Femur (tissue), 1 donor: ENCODE measurements at regions not wholly inside any gene's neighbourhood (a gene's known extent, or its start where the extent isn't known, plus 50 kb on each side); places are given as distances from the start of the nearest gene placed in this dataset.
"Not testable (repeated sequence)": the region's sequence is repeated elsewhere in the genome, so short reads cannot be mapped to it uniquely, and the experiment has no call there.

Experiments
- DNase-seq: peaks from one replicate; pipeline ENCODE4 v3.0.0-alpha.2; 2017

GRCh38 chr3:35216501-35217266 is 422.6 kb upstream of the ARPP21 start:
- DNase-seq, result no peak

GRCh38 chr3:35223632-35224394 is 415.5 kb upstream of the ARPP21 start:
- DNase-seq, result no peak

DNA sequence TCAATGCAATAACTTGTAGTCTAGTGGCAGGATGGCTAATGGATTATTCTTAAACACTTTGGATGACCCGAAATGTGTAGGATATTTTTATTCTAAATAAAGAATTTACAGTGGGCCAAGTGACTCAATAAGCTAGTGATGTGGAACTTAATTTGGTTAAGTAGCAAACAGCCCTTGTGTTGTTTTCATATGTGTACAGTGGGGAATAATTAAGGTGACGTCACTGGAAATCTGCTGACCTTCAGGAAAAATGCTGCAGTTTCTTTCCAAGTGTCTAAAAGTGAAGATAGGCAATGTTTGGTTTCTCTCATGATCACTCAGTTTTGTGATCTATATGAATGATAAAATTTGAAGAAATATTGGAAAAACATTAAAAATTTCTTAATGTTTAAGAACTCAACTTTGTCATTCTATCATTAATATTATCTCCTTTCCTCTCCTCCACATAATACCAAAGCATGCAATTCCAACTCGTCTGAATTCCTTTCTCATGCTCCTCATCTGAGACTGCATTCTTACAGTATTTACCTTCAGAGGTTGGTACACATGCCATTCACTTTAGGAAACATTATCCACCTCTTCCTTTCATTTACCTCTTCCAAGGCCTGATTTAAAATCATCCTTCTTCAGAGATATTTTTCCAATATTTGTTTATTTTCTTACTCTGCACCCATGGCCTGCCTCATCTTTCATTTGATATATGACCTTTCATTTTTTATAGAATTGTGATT is 414.6 kb upstream of the ARPP21 start:
- DNase-seq, result no peak

- DNase-seq, result no peak
Measured at GRCh38 chr3:35241236-35241635, 398.1 kb upstream of the ARPP21 start.

GRCh38 chr3:35254917-35255316 is 384.4 kb upstream of the ARPP21 start:
- DNase-seq, result no peak

GRCh38 chr3:35257641-35258040 is 381.7 kb upstream of the ARPP21 start:
- DNase-seq, result no peak

GRCh38 chr3:35262406-35262805 is 376.9 kb upstream of the ARPP21 start:
- DNase-seq, result no peak

DNA sequence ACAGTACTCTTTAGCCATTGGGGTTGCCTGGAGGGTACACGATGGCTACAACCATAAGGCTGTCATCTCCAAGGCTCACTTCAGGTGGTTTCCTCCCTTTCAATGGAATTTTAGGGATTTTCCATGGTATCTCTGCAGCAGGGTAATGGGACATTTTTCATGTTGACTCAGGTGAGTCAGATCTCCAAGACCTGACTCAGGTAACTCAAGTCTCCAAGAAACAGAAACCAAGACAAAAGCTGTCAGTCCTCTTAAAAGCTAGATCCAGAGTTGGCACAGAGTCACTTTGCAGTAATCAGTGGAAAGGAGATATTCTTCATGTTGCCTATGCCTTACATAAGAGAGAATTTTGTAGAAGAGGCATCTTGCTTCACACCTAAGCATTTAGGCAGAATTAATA is 375.8 kb upstream of the ARPP21 start:
- no peak for DNase-seq

- DNase-seq, result not testable (repeated sequence)
Measured at GRCh38 chr3:35266065-35266464, 373.3 kb upstream of the ARPP21 start.

DNA sequence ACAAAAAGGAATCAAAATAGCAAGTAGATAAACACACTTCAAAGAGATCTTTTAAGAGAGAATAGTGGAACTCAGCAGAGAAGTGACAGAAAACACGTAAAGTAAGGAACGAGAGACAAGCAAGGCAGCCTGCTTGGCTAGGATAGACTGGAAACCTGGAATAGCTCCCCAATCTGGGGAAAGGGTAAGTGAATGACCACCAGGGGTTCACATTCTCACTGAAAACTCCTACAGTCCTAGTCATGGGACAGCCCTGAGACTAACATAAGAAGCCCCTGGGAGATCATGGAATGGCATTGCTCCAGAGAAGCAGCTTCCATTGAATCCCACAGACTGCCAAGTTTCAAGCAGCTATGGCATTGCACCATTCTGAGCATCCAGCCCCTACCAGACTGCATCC is 363.6 kb upstream of the ARPP21 start:
- DNase-seq, result no peak

- DNase-seq, result no peak
Measured at GRCh38 chr3:35276568-35276967, 362.8 kb upstream of the ARPP21 start.

DNA sequence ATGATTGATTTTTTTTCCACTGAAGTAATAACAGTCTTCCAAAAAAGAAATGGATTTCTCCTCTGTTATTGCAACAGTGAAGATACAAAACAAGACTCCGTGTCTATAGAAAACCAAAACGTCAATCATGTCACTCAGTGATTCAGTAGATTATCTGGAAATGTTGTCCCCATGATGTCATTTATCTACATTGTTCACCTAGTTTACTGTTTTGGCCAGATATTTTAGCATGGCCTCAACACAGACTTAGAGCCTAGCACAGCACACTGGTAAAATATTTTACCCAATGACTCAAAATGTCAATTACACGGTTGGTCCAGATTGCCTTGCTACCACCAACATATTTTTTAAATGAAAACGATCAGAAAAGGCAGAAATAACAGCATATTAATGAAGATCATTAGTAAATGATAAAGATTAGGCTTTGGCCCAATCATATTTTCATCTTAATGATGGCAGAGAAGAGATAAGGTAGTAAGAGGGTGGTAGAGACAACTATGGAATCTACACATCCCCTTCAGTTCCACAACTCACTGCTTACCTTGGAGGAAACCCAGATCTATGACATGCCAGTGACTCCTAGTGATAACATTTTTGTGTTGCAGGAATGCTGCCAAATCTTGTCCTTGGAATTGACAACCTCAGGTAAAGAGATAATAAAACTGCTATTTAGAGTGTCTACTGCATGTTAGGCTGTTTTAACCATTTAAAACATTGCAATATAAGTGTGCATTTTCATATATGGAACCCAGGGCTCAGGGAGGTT is 347.7 kb upstream of the ARPP21 start:
- no peak for DNase-seq

DNA sequence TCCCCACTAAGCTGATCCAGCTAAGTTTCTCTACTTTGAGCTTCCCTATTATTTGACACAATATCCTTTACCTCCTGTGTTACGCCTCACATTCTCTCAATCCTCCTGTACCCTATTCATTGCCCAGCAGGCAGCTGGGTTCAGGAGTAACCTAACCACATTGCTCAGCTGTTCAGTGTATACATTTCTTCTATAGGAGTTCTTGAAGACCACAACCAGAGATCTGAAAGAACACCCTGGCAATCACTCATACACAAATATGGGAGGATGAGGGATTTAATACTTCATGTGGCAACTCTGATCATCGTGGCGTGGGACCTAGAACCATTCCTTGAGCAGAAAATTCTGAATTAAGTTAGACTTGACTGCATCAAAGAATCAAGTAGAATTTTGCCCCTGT is 346.8 kb upstream of the ARPP21 start:
- DNase-seq, result no peak

GRCh38 chr3:35295906-35296305 is 343.4 kb upstream of the ARPP21 start:
- no peak for DNase-seq

DNA sequence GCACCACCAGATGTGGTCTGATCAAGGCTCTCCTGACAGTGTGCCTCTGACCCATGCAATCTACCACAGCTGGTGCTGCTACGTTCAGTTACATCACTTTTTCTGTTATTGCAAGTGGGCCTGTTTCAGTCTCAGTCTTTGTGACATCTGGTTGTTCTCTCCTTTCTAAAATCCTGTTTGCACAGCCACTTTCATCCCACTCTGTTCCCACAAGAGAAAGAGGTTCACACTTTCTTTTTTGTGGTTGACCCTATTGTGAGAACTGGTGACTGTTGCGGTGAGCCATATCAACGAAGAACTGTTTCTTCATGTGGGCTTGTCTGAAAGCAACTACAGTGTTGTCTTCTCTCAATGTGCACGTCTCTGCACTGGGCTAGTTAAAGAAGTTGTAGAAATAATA is 342.8 kb upstream of the ARPP21 start:
- peak; percentile 49 for DNase-seq

DNA sequence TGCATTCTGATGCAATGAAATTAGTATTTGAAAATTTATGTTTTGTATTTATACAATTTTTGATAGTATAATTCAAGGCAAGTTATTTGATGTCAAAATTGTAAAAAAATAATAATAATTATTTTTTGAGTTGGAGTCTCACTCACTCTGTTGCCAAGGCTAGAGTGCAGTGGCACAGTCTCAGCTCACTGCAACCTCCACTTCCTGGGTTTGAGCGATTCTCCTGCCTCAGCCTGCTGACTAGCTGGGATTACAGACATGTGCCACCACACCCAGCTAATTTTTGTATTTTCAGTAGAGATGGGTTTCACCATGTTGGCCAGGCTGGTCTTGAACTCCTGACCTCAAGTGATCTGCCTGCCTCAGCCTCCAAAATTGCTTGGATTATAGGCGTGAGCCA is 342.4 kb upstream of the ARPP21 start:
- DNase-seq, result not testable (repeated sequence)

GRCh38 chr3:35305406-35305805 is 333.9 kb upstream of the ARPP21 start:
- no peak for DNase-seq

DNA sequence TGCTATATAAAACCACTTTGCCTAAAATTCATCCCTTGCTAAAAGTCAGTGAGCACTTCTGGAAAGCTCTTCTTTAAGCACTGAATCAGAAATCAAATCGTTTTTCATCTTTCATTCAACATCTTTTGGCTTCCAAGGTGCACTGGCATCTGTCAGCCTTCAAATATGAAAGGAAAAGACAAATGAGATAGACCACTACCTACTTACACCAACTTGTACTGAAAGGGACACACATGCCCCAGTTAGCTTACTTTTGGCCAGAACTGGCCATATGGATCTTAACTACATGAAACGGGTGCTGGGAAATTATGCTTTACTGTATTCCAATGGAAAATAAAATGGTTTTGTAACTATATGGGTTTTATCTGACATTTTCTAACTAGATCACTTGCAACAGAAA is 332.0 kb upstream of the ARPP21 start:
- DNase-seq, result no peak

GRCh38 chr3:35316841-35317240 is 322.5 kb upstream of the ARPP21 start:
- DNase-seq, result not testable (repeated sequence)

- no peak for DNase-seq
Measured at GRCh38 chr3:35320646-35321407, 318.5 kb upstream of the ARPP21 start.

DNA sequence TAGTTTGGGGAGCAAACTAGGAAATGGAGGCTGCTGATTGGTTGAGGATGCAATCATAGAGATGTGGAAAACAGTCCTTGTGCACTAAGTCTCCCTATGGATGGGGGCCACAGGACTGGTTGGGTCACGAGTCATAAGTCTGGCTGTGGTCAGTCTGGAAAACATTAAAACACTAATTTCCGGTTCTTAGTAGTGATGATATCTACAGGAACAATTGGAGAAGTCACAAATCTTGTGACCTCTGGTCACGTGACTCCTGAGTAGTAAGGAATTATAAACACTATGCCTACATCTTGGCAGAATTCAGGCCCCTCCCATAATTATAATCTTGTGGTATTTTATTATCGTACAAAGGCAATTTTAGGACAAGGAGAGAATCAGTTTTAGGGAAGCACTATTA is 317.3 kb upstream of the ARPP21 start:
- no peak for DNase-seq

GRCh38 chr3:35335703-35336102 is 303.6 kb upstream of the ARPP21 start:
- DNase-seq, result no peak
